NCI-H1105 treated with DMSO at 0.1 percent for 48 hours (cell line): ENCODE measurements at regions not wholly inside any gene's neighbourhood (a gene's known extent, or its start where the extent isn't known, plus 50 kb on each side); places are given as distances from the start of the nearest gene placed in this dataset.

Experiments used
- DNase-seq: peaks from one replicate; lab custom pipeline; 2025; lab: John Stamatoyannopoulos, UW

DNA sequence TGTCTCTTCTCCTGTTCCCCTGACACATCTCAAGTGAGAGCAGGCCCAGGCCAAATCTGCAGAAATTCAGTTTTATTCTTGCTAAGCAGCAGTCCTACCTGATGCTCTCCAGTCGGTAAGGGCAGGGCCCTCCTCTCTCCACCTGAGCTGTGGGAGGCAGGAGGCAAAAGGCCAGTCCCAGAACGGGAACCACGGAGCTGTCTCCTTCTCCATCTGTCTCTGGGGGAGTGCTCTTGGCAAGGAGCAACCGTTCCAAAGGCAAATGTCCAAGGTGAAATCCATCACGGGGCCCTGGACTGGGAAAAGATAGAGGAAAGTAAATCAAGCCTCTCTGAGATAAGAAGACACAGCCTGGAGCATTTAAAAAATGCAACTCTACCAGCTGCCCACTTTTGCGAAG lies 65.2 kb upstream of the CDON start:
- DNase-seq, result no peak

DNA sequence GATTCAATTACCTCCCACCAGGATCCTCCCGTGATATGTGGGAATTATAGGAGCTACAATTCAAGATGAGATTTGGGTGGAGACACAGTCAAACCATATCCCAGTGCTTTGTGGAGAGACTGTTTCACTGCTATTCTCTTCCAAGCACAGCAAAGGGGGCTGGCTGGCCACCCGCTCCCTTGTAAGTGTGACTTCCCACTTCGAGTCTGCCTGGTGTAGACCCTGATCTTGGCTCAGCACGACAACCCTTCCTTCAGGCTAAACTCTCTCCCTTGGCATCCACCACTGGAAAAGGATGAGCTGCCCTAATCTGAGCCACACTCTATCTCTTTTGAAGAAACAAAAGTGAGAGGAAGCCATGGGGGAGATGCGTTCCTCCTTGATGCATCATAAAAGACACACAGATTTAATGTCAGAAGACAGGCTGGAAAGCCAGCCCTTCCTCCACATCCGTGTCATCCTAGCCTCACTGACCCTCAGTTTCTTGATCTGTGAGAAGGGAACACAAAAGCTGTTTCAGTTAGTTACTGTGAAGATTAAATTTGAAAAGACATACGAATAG lies 64.7 kb upstream of the CDON start:
- DNase-seq, result no peak

DNA sequence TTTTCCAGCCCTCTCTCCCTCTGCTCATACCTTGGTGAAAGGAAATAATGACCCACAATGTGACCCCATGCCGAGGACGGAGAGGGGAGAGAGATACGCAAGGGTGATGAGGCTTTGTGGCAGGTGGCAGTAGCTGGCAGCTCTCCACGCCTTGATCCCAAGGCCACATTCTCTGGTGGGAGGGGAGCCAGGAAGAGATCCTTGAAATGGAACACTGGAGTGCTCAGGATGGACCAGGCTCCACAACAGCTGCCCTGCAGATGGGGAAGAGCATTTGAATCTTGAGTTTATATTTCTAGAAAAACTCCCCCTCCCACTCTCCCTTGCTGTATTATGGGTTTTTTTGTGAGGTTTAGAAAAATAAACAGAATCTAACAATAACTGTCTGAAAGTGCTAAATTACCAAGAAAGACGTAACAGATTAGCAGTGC lies 61.6 kb upstream of the CDON start:
- DNase-seq, result peak; percentile 62

DNA sequence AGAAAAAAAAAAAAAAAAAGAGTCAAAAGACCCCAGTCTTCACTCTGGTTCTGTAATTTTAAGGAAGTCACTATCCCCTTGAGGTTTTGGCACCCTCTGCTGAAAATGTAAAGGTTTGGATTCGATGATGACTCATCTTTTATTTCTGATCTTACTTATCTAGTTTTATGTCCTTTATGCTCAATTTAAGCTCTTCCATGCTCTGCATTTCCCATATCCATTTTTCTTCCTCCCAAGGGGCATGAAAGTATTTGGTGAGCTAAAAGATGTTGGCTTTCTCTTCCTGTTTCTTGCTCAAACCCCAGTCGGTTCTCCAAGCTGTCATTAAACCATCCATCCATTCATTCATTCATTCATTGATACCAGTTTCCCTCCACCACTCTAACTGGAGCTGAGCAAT lies 61.0 kb upstream of the CDON start:
- no peak for DNase-seq

DNA sequence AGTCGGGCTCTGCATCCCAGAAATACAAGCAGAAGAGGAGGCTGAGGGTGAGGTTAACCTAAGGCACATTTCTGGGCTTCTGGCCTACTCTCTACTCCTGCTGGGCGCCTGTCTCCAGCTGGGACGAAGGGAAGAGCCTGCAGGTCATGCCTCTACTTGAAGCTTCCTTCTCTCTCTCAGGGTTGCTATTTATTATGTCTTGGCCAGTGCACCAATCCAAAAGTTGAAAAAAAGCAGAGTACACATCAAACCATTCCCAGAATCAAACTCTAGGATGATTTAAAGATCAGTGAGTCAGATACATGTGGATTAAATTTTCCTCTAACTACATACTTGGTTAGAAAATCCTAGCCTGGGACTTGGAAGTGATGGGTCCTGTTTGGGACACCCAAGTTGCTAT lies 60.2 kb upstream of the CDON start:
- DNase-seq, result no peak

DNA sequence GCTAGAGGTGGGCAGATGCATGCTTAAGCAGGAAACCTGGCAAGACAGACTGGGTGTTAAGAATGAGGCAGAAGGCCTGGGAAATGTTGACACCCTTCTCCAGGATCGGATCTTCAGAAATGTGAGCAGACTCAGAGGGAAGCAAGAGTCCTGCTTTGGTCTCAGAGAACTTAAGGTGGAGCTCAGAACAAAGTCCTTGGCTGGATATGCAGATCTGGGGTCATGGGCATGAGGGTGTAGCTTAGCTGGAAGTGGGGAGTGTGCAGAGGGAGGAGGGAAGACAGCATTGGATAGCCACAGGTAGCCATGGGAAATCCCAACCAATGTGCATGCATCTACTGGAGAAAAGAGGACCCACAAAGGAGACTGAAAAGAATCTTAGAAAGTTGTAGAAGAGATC lies 58.6 kb upstream of the CDON start:
- no peak for DNase-seq

DNA sequence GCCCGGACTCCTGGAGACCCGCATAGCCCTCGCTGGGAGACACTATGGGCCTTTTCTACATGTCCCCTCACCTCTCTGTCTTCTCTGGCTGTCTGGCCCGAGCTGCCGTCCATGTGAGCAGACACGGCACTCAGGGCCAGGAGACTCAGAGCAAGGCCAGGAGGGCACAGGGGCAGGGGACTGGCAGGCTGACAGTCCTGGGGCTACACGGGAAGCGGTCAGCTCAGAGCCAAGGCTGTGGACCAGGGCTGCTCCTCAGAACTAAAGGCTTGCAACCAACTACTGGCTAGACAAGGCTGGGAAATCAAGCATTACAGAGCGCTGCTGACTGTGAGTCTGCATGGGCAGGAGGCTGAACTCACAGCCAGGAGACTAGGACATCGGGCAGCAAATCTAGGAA lies 56.1 kb upstream of the CDON start:
- no peak for DNase-seq

DNA sequence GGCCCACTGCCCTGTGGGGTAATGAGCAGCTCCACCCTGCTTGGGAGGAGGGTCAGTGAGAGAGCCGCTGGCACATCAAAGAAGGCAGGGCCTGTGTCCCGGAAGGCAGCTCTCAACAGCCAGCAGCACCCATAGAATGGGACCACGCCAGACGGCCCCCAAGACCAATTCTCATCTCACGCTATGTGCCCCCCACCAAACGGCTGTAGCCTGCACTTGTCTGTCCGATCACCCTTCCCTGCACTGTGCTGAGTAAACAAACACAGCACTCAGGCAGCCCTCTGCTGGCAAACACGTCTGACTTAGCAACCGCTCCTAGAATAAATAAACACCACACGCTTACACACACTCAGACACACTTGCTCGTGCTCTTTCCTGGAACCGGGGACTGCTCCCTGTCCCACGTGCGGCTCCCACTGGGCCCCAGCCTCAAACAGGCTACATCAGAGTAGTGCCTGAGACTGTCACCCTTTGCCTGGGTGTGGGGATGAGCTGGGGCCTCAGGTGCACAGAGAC lies 53.2 kb upstream of the CDON start:
- DNase-seq, result peak; percentile 96

DNA sequence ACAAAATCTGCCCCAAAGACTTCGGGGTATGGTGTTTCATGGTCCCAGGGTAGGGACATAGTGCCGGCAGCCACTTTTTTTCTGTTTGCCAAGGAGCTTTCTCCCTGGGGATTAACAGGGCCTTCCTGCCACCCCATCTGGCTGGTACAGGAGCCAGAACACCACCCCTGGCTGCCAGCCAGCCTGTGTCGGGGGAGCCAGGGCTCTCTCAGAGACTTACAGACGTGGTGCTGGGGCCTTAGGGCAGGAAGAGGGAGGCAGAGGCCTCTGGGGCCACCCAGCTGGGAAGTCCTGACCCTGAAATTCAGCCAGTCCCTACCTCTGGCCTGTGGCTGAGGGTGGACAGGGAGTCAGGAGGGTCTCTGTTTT lies 52.4 kb upstream of the CDON start:
- peak; percentile 98 for DNase-seq

DNA sequence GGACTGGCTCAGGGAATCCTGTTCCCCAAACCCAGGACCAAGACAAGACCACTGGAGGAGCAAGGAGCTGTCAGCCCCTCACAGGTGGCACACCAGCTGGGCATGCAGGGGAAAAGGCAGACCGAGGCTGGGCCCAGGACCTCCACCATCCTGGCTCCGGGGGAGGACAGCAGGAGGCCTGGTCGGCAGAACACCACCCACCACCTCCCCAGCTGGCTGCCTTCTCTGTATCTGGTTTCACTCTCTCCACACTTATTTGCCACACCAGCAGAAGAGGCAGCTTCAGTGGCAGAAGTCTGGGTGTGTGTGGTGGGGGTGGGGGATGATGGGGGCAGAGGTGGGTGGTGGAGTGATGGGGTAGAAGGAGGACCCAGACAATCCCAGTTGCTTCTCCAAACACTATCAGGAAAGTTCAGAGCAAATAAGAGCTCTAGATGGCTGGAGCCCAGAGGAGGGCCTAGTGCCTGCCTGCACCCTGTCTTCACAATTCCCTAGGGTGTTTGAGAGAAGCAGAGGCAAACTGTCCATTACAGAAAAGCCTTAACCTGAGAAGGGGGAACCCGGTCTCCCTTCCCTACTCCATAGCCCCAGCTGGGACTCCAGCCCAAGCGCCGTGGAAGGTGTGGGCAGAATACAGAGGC lies 51.9 kb upstream of the CDON start:
- DNase-seq, result peak; percentile 79

DNA sequence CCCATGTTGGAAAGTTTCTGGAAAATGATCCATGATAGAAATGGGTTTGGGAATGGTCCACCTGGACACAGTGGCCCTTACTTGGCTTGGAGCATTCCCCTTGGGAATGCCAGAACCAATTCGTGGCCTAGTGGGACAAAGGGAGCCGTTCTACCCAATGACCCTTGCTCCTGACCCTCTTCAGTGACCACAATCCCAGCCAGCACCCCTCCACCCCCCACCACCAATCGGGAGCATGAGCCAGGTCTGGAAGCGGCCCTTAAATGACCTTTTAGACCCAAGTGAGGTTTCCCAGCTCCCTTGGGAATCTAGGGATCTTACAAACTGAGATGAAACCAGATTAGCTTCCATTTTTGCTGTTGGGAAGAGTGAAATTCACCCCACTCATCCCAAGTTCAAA lies 51.3 kb upstream of the CDON start:
- no peak for DNase-seq

DNA sequence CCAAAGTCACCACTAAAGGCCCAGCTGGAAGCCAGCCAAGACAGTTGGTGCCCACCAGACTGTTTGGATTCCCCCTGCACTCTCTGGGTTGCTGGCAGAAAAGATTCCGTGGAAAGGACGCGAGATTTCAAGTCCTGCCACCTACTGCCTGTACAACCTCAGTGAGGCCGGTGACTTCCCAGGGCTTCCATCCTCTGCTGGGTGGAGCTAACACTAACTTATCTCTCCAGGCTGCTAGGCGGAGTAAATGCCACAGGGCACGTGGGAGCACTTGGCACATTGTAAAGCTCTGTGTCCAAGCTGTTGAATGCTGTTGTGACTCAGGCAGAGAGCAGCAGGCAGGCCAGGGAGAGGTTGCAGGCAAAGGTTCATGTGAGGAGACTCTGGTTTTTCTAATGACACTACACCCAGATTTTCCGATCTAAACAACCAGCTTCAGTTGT lies 50.9 kb upstream of the CDON start:
- peak; percentile 69 for DNase-seq

DNA sequence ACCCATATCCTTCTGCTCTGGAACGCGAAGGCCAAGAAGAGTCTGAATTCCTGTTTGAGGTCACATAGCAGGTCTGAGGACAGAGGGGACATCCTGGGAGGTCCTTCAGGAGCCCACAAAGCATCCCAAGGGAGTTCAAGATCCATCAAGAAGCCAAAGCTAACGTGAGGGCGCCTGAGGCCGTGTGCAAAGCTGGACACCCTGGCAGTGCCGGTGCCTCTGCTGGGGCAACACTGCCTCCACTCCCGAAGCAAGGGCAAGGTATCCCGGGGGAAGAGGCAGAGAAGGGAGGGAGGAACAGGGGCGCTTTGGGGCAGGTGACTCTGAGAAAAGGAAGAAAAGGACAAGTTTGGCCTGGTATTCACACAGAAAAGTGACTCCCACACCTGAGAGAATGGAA lies 50.3 kb upstream of the CDON start:
- DNase-seq, result no peak

DNA sequence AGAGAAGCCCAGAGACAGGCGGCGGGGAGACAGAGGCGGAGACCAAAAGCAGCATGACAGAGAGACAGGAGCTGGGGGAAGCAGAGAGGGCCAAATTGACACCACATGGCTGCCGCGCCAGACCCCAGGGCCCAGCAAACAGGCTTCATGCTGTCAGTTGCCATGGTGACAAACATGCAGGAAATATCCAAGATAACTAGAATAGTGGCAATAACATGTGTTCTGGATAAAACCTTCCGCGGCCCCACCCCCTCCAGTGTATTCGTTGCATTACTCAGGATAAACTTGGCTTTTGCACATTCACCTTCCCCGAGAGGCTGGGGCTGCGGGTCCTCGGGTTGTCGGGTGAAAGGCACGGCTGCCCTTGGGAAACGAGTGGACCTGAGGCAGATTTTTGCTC lies 49.9 kb upstream of the CDON start:
- DNase-seq, result no peak
